ENCODE measurements at regions not wholly inside any gene's neighbourhood (a gene's known extent, or its start where the extent isn't known, plus 50 kb on each side); places are given as distances from the start of the nearest gene placed in this dataset.

DNA sequence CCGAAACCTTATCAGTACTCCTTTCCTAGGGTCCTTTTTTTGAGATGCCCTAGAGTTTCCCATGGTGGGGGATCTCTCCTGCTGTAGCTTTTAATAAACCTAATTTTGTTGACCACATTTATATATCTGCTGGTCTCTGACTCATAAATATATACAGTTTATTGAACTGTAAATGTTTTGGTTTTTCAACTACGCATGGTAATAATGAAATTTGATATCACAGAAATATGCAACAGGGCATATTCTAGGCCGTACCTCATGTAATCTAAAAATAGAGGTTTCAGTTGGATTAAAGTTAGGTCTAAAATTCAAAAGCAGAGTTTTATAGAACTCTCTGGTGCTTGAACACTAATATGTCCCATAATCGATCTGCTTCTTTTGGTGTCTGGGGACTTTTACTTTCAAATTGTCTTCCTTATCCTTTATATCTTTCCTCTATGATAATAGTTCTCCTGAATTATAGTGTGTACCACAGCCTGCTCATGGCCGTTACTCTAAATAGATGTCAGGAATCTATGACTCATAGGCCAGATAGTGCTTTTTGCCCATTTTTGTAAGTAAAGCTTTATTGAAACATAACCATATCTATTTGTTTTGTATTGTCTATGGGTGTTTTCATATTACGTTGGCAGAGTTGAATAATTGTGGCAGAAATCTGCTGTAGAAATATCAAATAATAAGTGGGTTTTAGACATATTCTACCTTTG lies 324.8 kb upstream of the PCDH9 start:
- no peak overlapping the region for H3K27ac ChIP-seq
- intact Hi-C loops (cut with DNase I): no loop called here
- H3K4me3 ChIP-seq: no peak overlapping the region
- 73% methylated on average over 6 of the region's 6 CpGs for WGBS, 2 donors
- TF ChIP-seq, protein P1, sequence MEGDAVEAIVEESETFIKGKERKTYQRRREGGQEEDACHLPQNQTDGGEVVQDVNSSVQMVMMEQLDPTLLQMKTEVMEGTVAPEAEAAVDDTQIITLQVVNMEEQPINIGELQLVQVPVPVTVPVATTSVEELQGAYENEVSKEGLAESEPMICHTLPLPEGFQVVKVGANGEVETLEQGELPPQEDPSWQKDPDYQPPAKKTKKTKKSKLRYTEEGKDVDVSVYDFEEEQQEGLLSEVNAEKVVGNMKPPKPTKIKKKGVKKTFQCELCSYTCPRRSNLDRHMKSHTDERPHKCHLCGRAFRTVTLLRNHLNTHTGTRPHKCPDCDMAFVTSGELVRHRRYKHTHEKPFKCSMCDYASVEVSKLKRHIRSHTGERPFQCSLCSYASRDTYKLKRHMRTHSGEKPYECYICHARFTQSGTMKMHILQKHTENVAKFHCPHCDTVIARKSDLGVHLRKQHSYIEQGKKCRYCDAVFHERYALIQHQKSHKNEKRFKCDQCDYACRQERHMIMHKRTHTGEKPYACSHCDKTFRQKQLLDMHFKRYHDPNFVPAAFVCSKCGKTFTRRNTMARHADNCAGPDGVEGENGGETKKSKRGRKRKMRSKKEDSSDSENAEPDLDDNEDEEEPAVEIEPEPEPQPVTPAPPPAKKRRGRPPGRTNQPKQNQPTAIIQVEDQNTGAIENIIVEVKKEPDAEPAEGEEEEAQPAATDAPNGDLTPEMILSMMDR (IDR thresholded peaks at IDR 0.05): no peak
- no peaks in the 10 kb centered on the region for H3K27me3 ChIP-seq
- no peak for ATAC-seq
- H3K9me3 ChIP-seq: peaks cover 0 to 38% (median 9%) of the 10 kb centered on the region in 11 donors
- no peaks in the 10 kb centered on the region for H3K4me1 ChIP-seq
- H3K36me3 ChIP-seq: no peaks in the 10 kb centered on the region
- no peak for DNase-seq

DNA sequence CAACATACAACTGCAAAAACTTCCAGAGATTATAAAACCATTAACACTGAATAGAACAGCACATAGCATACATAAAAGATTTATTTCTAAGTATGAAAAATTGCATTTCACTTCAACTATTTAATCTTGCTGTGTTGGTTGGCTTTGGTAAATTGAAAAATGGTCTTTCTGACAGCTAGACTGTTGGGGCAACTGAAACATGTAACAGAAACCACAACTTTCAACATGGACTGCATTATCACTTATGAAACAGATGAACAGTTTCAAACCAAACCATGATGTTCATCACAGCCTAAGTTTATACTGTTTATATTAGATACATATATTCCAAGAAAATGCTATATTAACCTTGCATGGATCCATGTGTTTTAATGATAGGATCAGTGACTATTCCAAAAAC lies 324.1 kb upstream of the PCDH9 start:
- Histone ChIP-seq H3K27me3 (no peaks in the 10 kb centered on the region), H3K4me3 (no peak overlapping the region), H3K27ac (no peak overlapping the region), H3K9me3 (peaks cover 0 to 38% (median 9%) of the 10 kb centered on the region in 11 donors), H3K4me1 (no peaks in the 10 kb centered on the region), H3K36me3 (no peaks in the 10 kb centered on the region)
- DNase-seq (no peak), ATAC-seq (no peak)
- intact Hi-C loops (cut with DNase I): no loop called here
- TF ChIP-seq, protein P1 (IDR thresholded peaks at IDR 0.05): no peak

DNA sequence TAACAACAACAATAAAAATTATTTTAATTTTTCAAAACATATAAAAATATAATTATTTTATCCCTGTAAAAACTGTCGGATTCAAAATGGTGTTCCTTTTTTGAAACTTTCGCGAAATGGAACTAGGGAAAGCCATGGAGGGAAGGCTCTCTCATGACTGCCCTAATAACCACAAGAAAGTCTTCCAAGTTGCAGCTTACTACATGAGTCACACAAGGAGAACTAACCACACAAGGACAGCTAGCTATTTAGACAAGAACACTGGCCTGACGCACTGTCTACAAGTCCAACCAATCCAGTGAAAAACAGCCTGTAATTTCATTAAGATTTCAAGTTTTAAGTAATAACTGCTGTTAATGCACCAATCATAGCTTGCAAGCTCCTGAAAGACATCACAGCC lies 319.2 kb upstream of the PCDH9 start:
- Histone ChIP-seq H3K36me3 (no peaks in the 10 kb centered on the region), H3K27ac (no peak overlapping the region), H3K4me1 (no peaks in the 10 kb centered on the region), H3K27me3 (no peaks in the 10 kb centered on the region), H3K4me3 (no peak overlapping the region), H3K9me3 (no peaks in the 10 kb centered on the region)
- TF ChIP-seq, protein P1 (IDR thresholded peaks at IDR 0.05): no peak
- intact Hi-C loops (cut with DNase I): no loop called here
- ATAC-seq: no peak
- no peak for DNase-seq
- 90 to 99% methylated on average over 4 of the region's 4 CpGs for WGBS, 2 donors

DNA sequence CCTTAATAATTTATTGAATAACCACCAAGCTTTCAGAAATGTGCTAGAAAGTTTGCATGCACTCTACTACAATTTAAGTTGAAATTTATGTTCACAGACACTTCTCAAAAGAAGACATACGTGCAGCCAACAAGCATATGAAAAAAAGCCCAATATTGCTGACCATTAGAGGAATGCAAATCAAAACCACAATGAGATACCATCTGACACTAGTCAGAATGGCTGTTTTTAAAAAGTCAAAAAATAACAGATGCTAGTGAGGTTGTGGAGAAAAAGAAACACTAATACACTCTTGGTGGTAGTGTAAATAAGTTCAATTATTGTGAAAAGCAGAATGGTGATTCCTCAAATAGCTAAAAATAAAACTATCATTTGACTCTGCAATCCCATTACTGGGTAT lies 308.8 kb upstream of the PCDH9 start:
- WGBS, 2 donors: 61 to 75% methylated on average over 1 of the region's 1 CpG
- TF ChIP-seq, protein P1 (IDR thresholded peaks at IDR 0.05): no peak
- no peak for DNase-seq
- no peaks in the 10 kb centered on the region for H3K4me1 ChIP-seq
- ATAC-seq: no peak
- H3K27ac ChIP-seq: no peak overlapping the region
- no peaks in the 10 kb centered on the region for H3K27me3 ChIP-seq
- intact Hi-C loops (cut with DNase I): no loop called here
- no peak overlapping the region for H3K4me3 ChIP-seq
- H3K36me3 ChIP-seq: no peaks in the 10 kb centered on the region
- no peaks in the 10 kb centered on the region for H3K9me3 ChIP-seq

Measured in heart right ventricle (tissue), 16 donors.